ENCODE measurements at regions not wholly inside any gene's neighbourhood (a gene's known extent, or its start where the extent isn't known, plus 50 kb on each side); places are given as distances from the start of the nearest gene placed in this dataset.

DNA sequence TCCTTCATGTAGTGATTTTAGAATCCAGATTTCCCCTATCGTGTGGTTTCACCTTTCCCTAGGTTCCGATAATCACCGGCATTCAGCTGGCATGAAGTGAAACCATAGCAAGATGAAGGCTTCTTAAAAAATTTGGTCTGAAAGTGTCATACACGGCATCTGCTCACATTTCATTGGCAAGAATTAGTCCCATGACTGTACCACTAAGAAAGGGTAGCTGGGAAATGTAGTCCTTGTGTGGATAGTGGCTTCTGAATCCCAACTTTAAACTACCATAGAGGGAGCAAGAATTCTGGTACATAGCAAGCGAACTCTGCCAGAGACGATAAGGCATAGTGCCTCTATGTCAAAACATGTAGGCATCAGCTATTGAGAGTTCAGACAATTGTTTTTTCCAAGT, 360.1 kb upstream of the TBX3 start:
- TF ChIP-seq POLR2A (IDR thresholded peaks at IDR 0.05) (no peak), POLR2AphosphoS5 (IDR thresholded peaks at IDR 0.05) (no peak)
- TF ChIP-seq, protein P1, sequence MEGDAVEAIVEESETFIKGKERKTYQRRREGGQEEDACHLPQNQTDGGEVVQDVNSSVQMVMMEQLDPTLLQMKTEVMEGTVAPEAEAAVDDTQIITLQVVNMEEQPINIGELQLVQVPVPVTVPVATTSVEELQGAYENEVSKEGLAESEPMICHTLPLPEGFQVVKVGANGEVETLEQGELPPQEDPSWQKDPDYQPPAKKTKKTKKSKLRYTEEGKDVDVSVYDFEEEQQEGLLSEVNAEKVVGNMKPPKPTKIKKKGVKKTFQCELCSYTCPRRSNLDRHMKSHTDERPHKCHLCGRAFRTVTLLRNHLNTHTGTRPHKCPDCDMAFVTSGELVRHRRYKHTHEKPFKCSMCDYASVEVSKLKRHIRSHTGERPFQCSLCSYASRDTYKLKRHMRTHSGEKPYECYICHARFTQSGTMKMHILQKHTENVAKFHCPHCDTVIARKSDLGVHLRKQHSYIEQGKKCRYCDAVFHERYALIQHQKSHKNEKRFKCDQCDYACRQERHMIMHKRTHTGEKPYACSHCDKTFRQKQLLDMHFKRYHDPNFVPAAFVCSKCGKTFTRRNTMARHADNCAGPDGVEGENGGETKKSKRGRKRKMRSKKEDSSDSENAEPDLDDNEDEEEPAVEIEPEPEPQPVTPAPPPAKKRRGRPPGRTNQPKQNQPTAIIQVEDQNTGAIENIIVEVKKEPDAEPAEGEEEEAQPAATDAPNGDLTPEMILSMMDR (IDR thresholded peaks at IDR 0.05): no peak
